ENCODE measurements at regions not wholly inside any gene's neighbourhood (a gene's known extent, or its start where the extent isn't known, plus 50 kb on each side); places are given as distances from the start of the nearest gene placed in this dataset.
A peak's percentile ranks its signal among the peaks of the same experiment; 100 is the strongest.
"Not testable (repeated sequence)": the region's sequence is repeated elsewhere in the genome, so short reads cannot be mapped to it uniquely, and the experiment has no call there.

DNA sequence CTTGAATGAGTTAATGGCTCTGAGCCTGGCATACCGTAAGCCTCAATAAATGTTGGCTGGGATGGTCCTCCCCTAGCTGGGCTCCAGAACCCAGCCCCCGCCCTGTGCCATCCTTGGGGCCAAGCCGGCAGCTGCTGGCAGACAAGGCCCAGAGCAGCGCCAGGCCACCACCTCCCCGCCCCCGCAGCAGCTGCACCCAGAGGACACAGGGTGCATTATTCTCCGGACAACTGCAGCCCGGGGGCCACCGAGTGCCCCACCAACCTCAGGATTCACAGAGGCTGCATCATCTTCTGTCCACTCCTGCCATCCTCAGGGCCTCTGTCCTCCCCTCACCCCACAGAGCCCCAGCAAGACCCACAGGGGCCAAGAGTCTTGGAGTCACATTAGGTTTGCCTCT, 92.7 kb downstream of the NCOR2 start:
- no peak for TF ChIP-seq CTCF (IDR thresholded peaks at IDR 0.05; ENCODE audit: low read depth, low read length)
- no peak overlapping the region for H3K4me3 ChIP-seq (replicated peaks in 1 of 2; ENCODE audit: low read depth in 2 of 2, low read length in 2 of 2)
- no peak for DNase-seq (ENCODE audit: low read depth in 2 of 2)

DNA sequence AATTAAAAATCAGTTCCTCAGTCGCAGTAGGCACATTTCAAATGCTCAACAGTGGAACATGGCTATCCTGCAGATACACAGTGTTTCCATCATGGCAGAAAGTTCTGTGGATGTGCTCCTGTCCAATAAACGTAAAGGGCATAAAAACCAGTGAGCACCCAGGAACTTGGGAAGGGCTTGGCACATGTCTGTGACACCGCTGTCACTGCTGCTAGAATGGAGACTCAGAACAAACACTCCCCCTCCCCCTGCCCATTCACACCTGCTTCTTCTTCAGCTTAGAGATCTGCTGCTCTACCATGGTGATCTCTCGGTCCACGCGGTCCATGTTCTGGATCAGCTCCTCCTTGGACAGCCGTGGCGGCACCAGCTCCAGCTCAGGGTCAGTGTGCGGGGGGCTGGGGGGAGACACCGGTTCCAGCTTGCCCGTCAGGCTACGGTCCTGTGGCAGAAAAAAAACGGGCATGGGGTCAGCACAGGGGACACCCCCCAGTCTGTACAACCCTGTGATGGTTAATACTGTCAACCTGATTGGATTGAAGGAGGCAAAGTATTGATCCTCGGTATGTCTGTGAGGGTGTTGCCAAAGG, 94.6 kb downstream of the NCOR2 start:
- no peak for DNase-seq (ENCODE audit: low read depth in 2 of 2)

GRCh38 chr12:124471828-124472227, 95.6 kb downstream of the NCOR2 start:
- DNase-seq (ENCODE audit: low read depth in 2 of 2), result no peak
- no peak for TF ChIP-seq CTCF (IDR thresholded peaks at IDR 0.05; ENCODE audit: low read depth, low read length)

More for the DNA sequence above, 94.6 kb downstream of the NCOR2 start:
- no peak overlapping the region for H3K4me3 ChIP-seq (replicated peaks in 1 of 2; ENCODE audit: low read depth in 2 of 2, low read length in 2 of 2)
- TF ChIP-seq CTCF (IDR thresholded peaks at IDR 0.05; ENCODE audit: low read depth, low read length), result no peak

DNA sequence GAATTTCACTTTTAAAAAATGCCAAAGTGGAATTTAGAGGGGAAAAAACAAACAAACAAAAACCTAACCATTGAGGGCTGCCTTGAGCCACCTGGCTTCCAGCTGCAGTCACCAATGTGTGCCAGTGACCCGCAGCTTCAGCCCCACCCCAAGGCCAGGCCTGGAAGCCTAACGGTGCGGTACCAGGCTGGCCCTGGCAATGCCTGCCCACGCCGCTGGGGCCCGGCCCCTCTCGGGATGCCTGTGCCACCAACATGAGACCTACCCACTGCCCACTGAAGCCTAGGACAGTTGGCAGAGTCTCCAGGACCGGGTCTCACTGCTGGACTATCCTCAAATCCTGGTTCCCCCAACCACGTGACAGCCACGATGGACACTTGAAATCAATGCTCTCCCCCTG, 96.6 kb downstream of the NCOR2 start:
- no peak for TF ChIP-seq CTCF (IDR thresholded peaks at IDR 0.05; ENCODE audit: low read depth, low read length)
- no peak overlapping the region for H3K4me3 ChIP-seq (replicated peaks in 1 of 2; ENCODE audit: low read depth in 2 of 2, low read length in 2 of 2)
- DNase-seq (ENCODE audit: low read depth in 2 of 2), result no peak

More at GRCh38 chr12:124471828-124472227, 95.6 kb downstream of the NCOR2 start:
- no peak overlapping the region for H3K4me3 ChIP-seq (replicated peaks in 1 of 2; ENCODE audit: low read depth in 2 of 2, low read length in 2 of 2)

- DNase-seq (ENCODE audit: low read depth in 2 of 2), result no peak
- TF ChIP-seq CTCF (IDR thresholded peaks at IDR 0.05; ENCODE audit: low read depth, low read length), result no peak
- no peak overlapping the region for H3K4me3 ChIP-seq (replicated peaks in 1 of 2; ENCODE audit: low read depth in 2 of 2, low read length in 2 of 2)
Measured at GRCh38 chr12:124470139-124470538, 97.3 kb downstream of the NCOR2 start.

DNA sequence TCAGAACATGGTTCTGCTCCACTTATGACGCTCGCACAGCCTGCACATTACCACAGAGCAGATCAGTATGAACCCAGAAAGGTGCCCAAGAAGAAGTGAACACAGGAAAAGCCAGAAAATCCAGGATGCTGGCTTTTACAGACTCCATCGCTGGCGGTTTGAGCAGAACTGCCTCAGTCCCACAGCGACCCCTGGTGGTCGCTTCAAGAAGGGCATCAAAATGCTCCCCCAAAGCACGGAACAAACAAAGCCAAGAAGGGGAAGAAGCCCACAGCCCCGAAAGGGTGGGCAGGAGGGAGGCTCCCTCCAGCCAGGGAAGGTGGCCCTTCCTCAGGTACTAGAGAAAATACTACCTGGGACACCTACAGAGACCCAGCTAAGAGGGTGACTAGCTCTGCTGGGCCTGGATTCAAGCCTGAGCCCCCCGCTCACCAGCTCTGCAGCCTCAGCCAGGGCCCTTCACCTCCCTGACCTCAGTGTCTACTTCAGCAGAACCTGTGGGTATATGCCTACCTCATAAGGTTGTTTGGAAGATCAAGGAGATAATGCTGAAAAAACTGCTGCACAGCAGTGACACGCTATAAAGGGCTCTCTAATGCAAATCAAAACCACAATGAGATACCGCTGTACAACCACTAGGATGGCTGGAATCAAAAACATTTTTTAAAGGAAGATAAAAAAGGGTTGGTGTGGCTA, 98.1 kb downstream of the NCOR2 start:
- peak in 1 of 2 donors; percentile 48 for DNase-seq (ENCODE audit: low read depth in 2 of 2)
- no peak overlapping the region for H3K4me3 ChIP-seq (replicated peaks in 1 of 2; ENCODE audit: low read depth in 2 of 2, low read length in 2 of 2)
- peak; percentile 86 for TF ChIP-seq CTCF (IDR thresholded peaks at IDR 0.05; ENCODE audit: low read depth, low read length)

DNA sequence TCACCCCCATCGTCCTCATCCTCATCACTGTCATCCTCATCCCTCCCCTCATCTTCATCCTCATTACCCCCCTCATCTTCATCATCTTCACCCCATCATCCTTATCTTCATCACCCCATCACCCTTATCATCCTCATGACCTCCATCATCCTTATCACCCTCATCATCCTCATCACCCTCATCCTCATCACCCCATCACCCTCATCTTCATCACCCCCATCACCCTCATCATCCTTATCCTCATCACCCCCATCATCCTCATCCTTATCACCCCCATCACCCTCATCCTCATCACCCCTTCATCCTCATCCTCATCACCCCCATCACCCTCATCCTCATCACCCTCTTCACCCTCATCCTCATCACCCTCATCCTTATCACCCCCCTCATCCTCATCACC, 99.9 kb downstream of the NCOR2 start:
- H3K4me3 ChIP-seq (replicated peaks in 1 of 2; ENCODE audit: low read depth in 2 of 2, low read length in 2 of 2); DNase-seq (ENCODE audit: low read depth in 2 of 2): not testable (repeated sequence)
